GM19023 (cell line): ENCODE measurements at regions not wholly inside any gene's neighbourhood (a gene's known extent, or its start where the extent isn't known, plus 50 kb on each side); places are given as distances from the start of the nearest gene placed in this dataset.

Source experiments
- ATAC-seq: cut with Tn5 transposase; IDR thresholded peaks from one replicate; pipeline ENCODE4 v1.9.1; 2021; ENCODE audit warnings: mild to moderate bottlenecking, moderate library complexity; ENCODE audit not compliant: unreplicated experiment

DNA sequence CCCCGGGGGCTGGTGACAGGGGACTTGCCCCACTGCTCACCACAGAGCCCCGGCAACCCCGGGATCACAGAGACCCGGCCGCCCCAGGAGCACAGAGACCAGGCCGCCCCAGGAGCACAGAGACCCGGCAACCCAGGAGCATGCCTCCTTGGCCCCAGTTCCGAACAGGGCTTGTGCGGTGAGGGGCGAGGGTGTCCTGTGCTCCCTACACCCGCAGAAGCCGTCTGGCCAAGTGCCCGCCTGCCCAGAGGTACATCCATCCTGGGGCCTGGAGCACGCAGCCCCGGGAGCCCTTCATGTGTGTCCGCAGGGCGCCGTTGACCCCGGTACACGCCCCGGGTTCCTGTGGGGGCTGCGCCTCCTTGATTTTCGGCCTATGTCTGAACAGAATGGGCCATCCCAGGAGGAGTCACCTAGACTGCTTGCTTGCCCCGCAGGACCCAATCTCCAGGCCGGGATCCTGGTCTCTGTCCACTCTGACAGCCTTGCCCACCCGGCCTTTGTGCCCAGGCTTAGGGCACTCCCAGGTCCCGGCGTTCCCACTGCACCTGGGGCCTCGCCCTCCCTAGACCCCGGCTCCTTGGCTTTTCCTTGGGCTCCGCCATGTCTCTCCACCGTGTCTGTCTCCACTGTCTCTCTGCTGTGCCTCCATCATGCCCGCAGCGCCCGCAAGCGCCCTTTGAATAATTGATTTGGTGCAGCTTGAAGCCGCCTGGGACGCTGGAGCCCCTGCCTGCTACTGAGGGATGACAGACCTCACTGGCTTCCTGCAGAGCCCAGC, 219.8 kb downstream of the ERMARD start:
- ATAC-seq, result no peak

DNA sequence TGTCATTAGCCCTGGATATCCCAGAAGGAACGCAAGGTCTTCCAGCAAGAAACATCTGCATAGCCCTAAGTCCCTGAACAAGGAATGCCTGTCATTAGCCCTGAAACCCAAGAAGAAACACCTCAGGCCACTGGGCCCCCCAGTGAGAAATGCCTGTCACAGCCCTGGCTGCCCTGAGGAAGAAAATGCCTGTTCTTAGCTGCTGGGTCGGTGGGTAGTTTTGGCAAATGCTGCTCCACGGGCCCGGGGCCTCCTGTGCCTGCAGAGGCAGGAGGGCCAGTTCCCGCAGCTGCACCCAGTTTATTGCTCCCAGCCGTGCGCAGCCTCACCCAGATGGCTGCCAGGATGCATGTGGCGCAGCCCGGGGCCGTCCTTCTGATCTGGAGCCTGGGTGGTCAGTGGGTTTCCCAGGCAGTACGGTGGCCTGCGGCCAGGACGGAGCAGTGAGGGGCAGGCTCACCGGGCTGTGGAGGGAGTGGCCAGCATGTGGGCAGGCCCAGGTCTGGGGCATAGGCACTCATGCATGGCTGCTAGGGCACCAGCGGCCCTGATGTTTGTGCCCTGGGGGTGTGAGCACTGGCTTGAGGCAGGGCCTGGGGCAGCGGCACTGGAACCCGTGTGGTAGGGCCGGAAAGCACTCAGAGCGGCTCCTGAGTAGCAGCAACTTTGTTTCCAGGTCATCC, 219.0 kb downstream of the ERMARD start:
- ATAC-seq, result no peak

- ATAC-seq, result no peak
Observed at GRCh38 chr6:169969372-169970099, 218.1 kb downstream of the ERMARD start.

GRCh38 chr6:169968541-169969270, 217.3 kb downstream of the ERMARD start:
- no peak for ATAC-seq

DNA sequence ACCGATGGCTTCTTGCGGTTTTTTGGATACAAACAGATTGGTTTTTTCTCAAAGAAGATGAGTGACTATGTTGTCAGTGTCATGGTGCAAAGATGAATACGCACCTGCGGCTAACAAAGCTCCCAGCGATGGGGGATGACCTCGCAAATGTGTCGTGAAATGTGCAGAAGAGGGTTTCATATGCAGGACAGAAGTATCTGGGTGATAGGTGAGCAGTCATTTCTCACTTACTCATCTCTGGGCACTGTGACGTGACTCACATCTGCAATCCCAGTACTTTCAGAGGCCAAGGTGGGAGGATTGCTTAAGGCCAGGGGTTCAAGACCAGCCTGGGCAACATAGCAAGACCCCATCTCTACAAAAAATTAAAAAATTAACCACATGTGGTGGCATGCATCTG, 216.3 kb downstream of the ERMARD start:
- no peak for ATAC-seq

DNA sequence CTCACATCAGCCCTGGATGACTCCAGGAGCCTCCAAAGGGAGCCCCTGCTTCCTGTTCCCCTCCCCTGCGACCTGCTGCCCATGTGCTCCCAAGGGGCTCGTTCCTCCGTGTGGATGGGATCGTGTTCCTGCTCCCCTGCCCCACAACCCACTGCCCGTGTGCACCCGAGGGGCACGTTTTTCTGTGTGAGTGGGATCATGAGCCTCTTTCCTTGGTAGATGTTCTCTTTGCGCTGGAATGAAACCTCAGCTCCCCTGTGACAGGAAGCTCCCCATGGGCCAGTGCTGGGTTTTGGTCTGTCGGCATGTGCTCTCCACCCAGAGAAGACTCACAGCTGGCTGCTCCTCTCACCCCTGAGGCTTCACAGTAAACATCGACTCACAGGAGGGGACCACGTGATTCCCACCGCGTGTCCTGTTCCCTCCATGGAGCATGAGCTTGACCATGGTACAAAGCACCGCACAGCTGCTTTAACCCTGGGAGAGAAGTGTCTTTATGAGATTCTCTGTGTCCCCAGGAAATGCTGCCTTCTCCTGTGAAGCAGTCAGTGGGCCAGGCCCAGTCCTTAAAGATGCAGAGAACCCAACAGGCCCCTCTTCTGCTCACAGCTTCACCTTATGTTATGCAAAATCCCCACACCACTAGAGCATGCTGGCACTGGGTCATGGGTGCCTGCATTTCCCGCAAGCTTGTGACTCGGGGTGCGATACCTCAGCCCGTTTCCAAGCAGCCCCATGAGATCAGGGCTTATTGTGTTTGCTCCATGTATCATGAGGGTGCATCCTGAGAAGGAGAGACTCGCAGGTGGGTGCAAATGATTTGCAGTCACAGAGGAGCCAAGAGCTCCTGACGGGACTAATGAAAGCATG, 215.1 kb downstream of the ERMARD start:
- no peak for ATAC-seq

GRCh38 chr6:169965657-169966311, 214.4 kb downstream of the ERMARD start:
- ATAC-seq, result no peak

DNA sequence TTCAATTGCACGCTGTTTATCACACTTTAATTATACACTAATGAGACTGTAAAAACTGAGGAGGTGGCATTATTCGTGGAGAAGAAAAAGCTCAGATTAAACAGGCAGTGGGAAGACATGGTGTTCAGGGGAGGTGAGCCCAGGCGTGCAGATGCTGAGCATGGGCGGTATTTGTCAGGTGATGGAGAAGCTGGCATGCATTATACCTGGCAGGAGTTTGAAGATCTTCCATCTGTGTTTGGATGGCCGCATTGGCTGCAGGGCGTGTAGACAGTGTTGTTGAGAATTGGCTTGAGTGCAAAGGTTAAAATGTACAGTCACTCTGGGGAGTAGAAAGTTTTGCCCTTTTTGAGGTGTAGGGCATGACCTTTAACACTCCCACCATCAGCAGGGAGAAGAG, 213.8 kb downstream of the ERMARD start:
- ATAC-seq, result no peak

DNA sequence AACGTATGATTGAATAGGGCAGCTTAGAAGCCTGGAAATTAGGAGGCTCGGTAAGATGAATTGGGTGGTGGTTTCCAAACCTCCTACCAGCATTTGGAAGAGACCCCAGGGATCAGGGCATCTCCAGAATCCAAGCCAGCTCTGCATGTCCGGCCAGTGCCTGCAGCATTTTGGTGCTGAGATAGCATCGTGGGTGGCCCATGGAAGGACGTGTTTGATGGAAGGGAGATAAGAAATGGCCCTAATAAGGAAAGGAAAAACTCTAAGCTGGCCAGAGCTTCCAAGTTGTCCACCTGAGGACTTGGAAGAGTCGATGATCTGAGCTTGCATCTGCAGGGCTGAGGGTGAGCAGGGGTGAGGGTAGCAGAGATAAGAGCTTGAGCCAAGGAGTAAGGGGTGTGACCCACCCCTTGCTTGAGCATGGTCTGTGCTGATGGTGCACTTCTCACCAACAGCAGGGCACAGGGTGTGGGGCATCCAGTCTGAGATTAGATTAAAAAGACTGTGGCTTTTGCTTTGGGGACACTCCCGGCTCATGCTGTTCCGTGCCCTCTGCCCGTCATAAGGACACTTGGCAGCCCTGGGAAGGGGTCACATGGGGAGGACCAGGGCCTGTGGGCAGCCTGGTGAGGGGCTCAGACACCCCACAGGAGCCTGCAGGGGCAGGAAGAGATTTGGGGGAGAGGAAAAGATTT, 213.2 kb downstream of the ERMARD start:
- ATAC-seq, result no peak

DNA sequence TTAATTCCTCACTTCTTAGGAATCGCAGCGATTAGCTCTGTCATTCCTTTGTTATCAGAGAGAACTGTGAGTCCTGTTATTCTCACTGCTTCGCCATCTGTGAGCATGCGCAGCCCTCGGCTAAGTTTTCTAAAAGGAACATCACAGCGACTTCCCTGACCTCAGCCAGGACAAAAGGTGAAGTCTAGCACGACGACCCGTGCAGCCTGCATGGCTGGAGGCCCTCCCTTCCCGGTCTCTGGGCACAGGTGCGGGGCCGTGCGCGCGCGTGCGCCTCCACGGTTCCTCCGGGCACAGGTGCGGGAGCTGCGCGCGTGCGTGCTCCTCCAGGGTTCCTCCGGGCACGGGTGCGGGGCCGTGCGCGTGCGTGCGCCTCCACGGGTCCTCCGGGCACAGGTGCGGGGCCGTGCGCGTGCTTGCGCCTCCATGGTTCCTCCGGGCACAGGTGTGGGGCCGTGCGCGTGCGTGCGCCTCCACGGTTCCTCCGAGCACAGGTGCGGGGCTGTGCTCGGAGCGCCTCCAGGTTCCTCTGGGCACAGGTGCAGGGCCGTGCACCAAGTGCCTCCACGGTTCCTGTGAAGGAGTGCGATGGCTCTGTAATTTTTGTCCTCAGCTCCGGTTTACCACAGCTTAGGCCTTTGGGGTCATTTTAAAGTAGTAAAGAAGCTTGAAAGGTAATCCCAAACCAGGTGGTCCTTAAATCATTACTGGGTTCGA, 212.3 kb downstream of the ERMARD start:
- no peak for ATAC-seq

DNA sequence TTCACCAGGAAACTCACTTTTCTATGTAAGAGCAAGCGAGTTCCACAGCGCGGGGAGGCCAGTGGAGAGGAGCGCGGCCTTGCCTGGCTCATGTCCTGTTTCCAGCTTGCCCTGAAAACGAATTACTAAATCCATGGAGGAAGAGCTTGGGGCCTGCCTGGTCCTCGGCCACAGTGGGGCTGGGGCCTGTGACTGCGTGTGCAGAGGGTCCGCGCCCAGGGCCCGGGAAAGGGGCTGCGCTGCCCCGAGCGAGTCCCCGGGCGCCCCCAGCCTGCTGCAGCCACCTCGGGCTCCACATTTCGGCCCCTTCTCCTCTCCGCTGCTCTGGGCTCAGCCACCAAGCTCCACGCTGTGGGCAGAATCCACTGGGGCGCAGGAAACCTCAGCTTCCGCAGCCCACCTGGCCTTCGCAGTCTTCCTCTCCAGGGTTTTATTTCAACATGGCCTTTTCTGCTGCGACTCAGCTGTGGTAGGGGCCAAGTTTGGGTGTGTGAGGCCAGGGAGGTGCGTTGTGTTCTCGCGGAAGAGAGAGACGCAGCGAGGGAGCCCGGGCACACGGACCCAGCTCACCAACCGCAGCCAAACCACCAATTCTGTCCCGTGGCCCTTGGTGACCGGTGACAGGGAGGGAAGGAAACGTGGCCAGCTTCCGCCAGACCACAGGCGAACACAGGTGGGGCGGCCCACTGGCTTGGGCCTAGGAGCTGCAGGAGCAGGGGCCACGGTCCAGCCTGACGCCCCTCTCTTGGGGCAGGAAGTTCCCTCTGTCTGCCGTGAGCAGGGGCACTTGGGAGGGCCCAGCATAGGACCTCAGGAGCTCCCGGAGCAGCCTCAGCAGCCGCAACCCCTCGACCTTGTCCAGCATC, 211.4 kb downstream of the ERMARD start:
- no peak for ATAC-seq

- ATAC-seq, result no peak
Observed at GRCh38 chr6:169961772-169962561, 210.5 kb downstream of the ERMARD start.

DNA sequence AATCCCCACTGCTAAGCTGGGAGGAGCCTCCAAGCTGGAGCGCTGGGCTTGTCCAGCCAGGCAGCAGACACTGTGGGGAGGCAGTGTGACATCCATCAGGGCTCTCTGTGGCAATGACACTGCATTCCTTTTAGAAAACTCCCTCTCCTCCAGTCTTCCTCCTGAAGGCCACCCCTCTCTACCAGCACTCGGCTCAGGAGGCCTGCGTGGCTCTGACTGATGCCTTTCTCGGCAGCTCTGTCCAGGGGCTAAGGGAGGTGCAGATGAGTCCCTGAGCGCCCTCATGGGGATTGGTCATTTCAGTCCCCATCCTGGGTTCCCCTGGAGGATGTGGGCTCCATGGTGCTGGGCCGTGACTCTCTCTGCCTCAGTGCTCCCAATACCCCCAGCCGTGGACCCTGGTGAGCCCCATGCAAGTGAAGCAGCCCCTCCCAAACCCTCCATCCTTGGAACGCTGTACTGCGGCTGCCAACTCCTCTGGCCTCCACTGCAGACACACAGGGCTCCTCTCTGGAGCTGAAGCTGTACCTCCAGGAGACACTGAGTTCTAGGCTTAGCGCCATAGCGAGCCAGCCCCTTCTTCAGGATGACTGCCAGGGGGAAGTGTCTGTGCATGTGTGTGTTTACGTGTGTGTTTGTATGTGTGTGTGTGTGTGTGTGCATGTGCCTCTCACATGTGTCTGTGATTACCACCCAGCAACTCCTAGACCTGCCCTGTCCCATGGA, 209.6 kb downstream of the ERMARD start:
- no peak for ATAC-seq

DNA sequence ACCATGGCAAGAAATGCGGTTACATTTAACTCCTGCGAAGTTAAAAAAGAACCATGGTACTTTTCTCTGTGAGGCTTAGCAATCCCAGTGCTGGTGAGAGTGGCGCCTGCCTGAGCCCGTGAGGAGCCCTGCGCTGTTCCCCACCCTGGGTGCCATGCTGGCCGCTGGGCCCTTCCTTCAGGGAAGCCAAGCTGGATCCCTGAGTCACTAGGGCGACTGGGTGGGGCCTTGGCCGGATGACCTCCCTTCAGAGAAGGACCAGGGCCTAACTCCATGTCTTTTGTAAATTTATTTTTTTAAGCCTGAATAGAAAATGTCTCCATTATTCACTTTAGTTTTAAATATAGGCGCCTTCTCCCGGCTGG, 209.1 kb downstream of the ERMARD start:
- no peak for ATAC-seq

DNA sequence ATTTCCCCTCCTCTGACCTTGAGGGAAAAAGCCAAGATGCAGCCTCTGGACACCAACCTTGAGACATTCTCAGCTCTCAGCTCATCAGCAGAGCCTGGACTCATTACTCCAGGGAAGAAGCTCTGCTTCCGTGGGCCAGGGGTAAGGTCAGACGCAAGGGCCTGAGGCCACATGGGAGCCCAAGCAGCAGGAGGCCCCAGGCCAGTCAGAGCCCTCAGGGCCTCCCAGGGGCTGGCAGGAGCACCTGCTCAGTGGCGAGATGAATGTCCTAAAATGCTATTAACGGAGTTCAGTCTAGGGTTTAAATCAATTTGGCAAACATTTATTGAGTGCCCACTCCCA, 208.6 kb downstream of the ERMARD start:
- no peak for ATAC-seq
